A673 (cell line): ENCODE measurements at regions not wholly inside any gene's neighbourhood (a gene's known extent, or its start where the extent isn't known, plus 50 kb on each side); places are given as distances from the start of the nearest gene placed in this dataset.

Experiments used
- BruUV-seq: library from RNA; stranded (reverse); fragments of 400-500 nt; replicated peaks from 2 replicates; lab custom pipeline; 2021; lab: Mats Ljungman, UMichigan
- CTCF ChIA-PET: fragments of 300-600 bp; sonication (Branson Sonifier 250); formaldehyde crosslinking; loops from one replicate; lab custom pipeline; 2022; ENCODE audit warnings: antibody characterized with exemption; lab: Charles Lee
- POLR2A ChIA-PET: fragments of 300-600 bp; sonication (Branson Sonifier 250); formaldehyde crosslinking; loops from one replicate; lab custom pipeline; 2022; ENCODE audit warnings: antibody characterized with exemption; ENCODE audit not compliant: low non-redundant PET; lab: Charles Lee
- DNase-seq: peaks from one replicate; pipeline ENCODE4 v3.0.0-alpha.2; 2015; ENCODE audit warnings: low spot score
- H3K27ac ChIP-seq: fragments of 200-600 bp; sonication (generic); 2 replicates; pipeline ENCODE4 v1.5.1; 2016; ENCODE audit warnings: mixed run types, low read depth, mild to moderate bottlenecking, mixed read lengths, antibody characterized with exemption, low read length; ENCODE audit not compliant: poor library complexity, severe bottlenecking
- H3K27me3 ChIP-seq: fragments of 200-600 bp; sonication (generic); replicated peaks from 2 replicates; pipeline ENCODE4 v1.6.1; 2017; ENCODE audit warnings: mixed run types, low read depth, mild to moderate bottlenecking, mixed read lengths, antibody characterized with exemption, low read length; ENCODE audit not compliant: insufficient read depth, poor library complexity
- H3K36me3 ChIP-seq: fragments of 200-600 bp; sonication (generic); 2 replicates; pipeline ENCODE4 v1.6.1; 2016; ENCODE audit warnings: mixed run types, mild to moderate bottlenecking, mixed read lengths, antibody characterized with exemption, low read length; ENCODE audit not compliant: insufficient read depth, poor library complexity, severe bottlenecking
- H3K4me1 ChIP-seq: fragments of 200-600 bp; sonication (generic); 2 replicates; pipeline ENCODE4 v1.6.1; 2017; ENCODE audit warnings: mixed run types, mild to moderate bottlenecking, mixed read lengths, antibody characterized with exemption, low read length; ENCODE audit not compliant: insufficient read depth, poor library complexity, severe bottlenecking
- H3K4me3 ChIP-seq: fragments of 200-600 bp; sonication (generic); 2 replicates; pipeline ENCODE4 v1.5.1; 2016; ENCODE audit warnings: low read depth, mixed run types, mild to moderate bottlenecking, mixed read lengths, low read length; ENCODE audit not compliant: poor library complexity, severe bottlenecking
- H3K9me3 ChIP-seq: fragments of 200-600 bp; sonication (generic); 2 replicates; pipeline ENCODE4 v1.6.1; 2016; ENCODE audit warnings: mixed run types, low read depth, mild to moderate bottlenecking, mixed read lengths, antibody characterized with exemption, low read length; ENCODE audit not compliant: poor library complexity, severe bottlenecking
- CTCF ChIP-seq: fragments of 300-800, 200-600 bp; sonication (generic); conservative IDR thresholded peaks from 2 replicates; pipeline ENCODE4 v1.5.1; 2017; ENCODE audit warnings: low read depth, mild to moderate bottlenecking, antibody characterized with exemption, low read length, moderate library complexity, mixed read lengths
- EZH2 ChIP-seq: fragments of 200-600 bp; sonication (generic); IDR thresholded peaks from 2 replicates; pipeline ENCODE4 v1.6.1; 2017; ENCODE audit warnings: borderline replicate concordance, low read depth, mild to moderate bottlenecking, mixed read lengths, antibody characterized with exemption, low read length; ENCODE audit not compliant: poor library complexity, severe bottlenecking
- intact Hi-C: fragments of 100-400 bp; cut with micrococcal nuclease; formaldehyde crosslinking; loops from one replicate; pipeline ENCODE4 v1.10.0; 2022; ENCODE audit not compliant: unreplicated experiment

GRCh38 chr9:135286961-135287360 is 192.6 kb upstream of the PPP1R26 start:
- CTCF ChIA-PET, result no interaction called here
- TF ChIP-seq EZH2 (no peak), CTCF (no peak)
- POLR2A ChIA-PET, result no interaction called here
- BruUV-seq, result no TSS peak
- no peak for DNase-seq
- Histone ChIP-seq H3K36me3 (no peaks in the 10 kb centered on the region), H3K4me3 (no peak overlapping the region), H3K4me1 (peaks cover 4% of the 10 kb centered on the region), H3K9me3 (no peaks in the 10 kb centered on the region), H3K27ac (no peak overlapping the region), H3K27me3 (no peaks in the 10 kb centered on the region)
- intact Hi-C loops, result no loop called here

- no peaks in the 10 kb centered on the region for H3K4me1 ChIP-seq
- H3K27ac ChIP-seq, result no peak overlapping the region
- TF ChIP-seq CTCF, result no peak
- no peak for TF ChIP-seq EZH2
- H3K4me3 ChIP-seq, result no peak overlapping the region
- H3K9me3 ChIP-seq, result no peaks in the 10 kb centered on the region
- H3K36me3 ChIP-seq, result no peaks in the 10 kb centered on the region
- DNase-seq, result no peak
- no TSS peak for BruUV-seq
- no peaks in the 10 kb centered on the region for H3K27me3 ChIP-seq
- ChIA-PET POLR2A (no interaction called here), CTCF (no interaction called here)
- intact Hi-C loops, result no loop called here
Observed at GRCh38 chr9:135287627-135288026, 192.0 kb upstream of the PPP1R26 start.

GRCh38 chr9:135288054-135288453 is 191.5 kb upstream of the PPP1R26 start:
- Histone ChIP-seq H3K27me3 (no peaks in the 10 kb centered on the region), H3K27ac (no peak overlapping the region), H3K4me3 (no peak overlapping the region), H3K9me3 (no peaks in the 10 kb centered on the region), H3K36me3 (no peaks in the 10 kb centered on the region), H3K4me1 (no peaks in the 10 kb centered on the region)
- no TSS peak for BruUV-seq
- POLR2A ChIA-PET, result no interaction called here
- TF ChIP-seq CTCF, result no peak
- no peak for TF ChIP-seq EZH2
- CTCF ChIA-PET, result no interaction called here
- intact Hi-C loops, result no loop called here
- no peak for DNase-seq
